Hindlimb muscle (tissue), 1 donor: ENCODE measurements at regions not wholly inside any gene's neighbourhood (a gene's known extent, or its start where the extent isn't known, plus 50 kb on each side); places are given as distances from the start of the nearest gene placed in this dataset.

Experiments
- DNase-seq: peaks from one replicate; pipeline ENCODE4 v3.0.0-alpha.2; 2013

- no peak for DNase-seq
Observed at GRCh38 chr3:159800434-159801155, 188.0 kb upstream of the IL12A start.

- no peak for DNase-seq
Observed at GRCh38 chr3:159802864-159803263, 185.8 kb upstream of the IL12A start.

GRCh38 chr3:159803459-159803858 lies 185.2 kb upstream of the IL12A start:
- no peak for DNase-seq

- peak; percentile 45 for DNase-seq
Observed at GRCh38 chr3:159804726-159805410, 183.8 kb upstream of the IL12A start.

GRCh38 chr3:159805411-159805772 lies 183.2 kb upstream of the IL12A start:
- DNase-seq = no peak

GRCh38 chr3:159806412-159806811 lies 182.2 kb upstream of the IL12A start:
- peak; percentile 76 for DNase-seq

GRCh38 chr3:159807137-159808040 lies 181.2 kb upstream of the IL12A start:
- DNase-seq = no peak

GRCh38 chr3:159813822-159814531 lies 174.7 kb upstream of the IL12A start:
- no peak for DNase-seq

- DNase-seq = no peak
Observed at GRCh38 chr3:159816512-159816911, 172.1 kb upstream of the IL12A start.

- DNase-seq = no peak
Observed at GRCh38 chr3:159817126-159817525, 171.5 kb upstream of the IL12A start.

GRCh38 chr3:159817571-159817970 lies 171.1 kb upstream of the IL12A start:
- DNase-seq = no peak

GRCh38 chr3:159818399-159818798 lies 170.2 kb upstream of the IL12A start:
- DNase-seq = no peak

- DNase-seq = no peak
Observed at GRCh38 chr3:159818997-159819500, 169.6 kb upstream of the IL12A start.

GRCh38 chr3:159819676-159820075 lies 169.0 kb upstream of the IL12A start:
- DNase-seq = no peak

GRCh38 chr3:159821110-159821509 lies 167.5 kb upstream of the IL12A start:
- no peak for DNase-seq

- DNase-seq = no peak
Observed at GRCh38 chr3:159821736-159822135, 166.9 kb upstream of the IL12A start.

- DNase-seq = no peak
Observed at GRCh38 chr3:159823780-159824179, 164.9 kb upstream of the IL12A start.

- DNase-seq = no peak
Observed at GRCh38 chr3:159824333-159824732, 164.3 kb upstream of the IL12A start.

- DNase-seq = no peak
Observed at GRCh38 chr3:159825216-159825854, 163.3 kb upstream of the IL12A start.

GRCh38 chr3:159828542-159828943 lies 160.1 kb upstream of the IL12A start:
- no peak for DNase-seq

- no peak for DNase-seq
Observed at GRCh38 chr3:159829056-159829455, 159.6 kb upstream of the IL12A start.
